Smooth muscle cell (in vitro differentiated cells): ENCODE measurements at regions not wholly inside any gene's neighbourhood (a gene's known extent, or its start where the extent isn't known, plus 50 kb on each side); places are given as distances from the start of the nearest gene placed in this dataset.

ENCODE experiments used
- DNase-seq: peaks from one replicate; lab custom pipeline; 2025; ENCODE audit not compliant: unreplicated experiment; lab: John Stamatoyannopoulos, UW
- H2AFZ ChIP-seq: fragments of 200-600 bp; sonication (generic); 2 replicates; pipeline ENCODE4 v1.6.0; 2016; ENCODE audit warnings: antibody characterized with exemption, low read depth, mild to moderate bottlenecking
- H3F3A ChIP-seq: fragments of 200-600 bp; sonication (generic); 2 replicates; pipeline ENCODE4 v1.6.0; 2017; ENCODE audit warnings: antibody characterized with exemption, low read depth
- H3K27ac ChIP-seq: fragments of 200-600 bp; sonication (generic); 2 replicates; pipeline ENCODE4 v1.5.1; 2016; ENCODE audit warnings: low read depth, mild to moderate bottlenecking
- H3K27me3 ChIP-seq: fragments of 200-600 bp; sonication (generic); 2 replicates; pipeline ENCODE4 v1.6.1; 2016; ENCODE audit warnings: low read depth, mild to moderate bottlenecking
- H3K36me3 ChIP-seq: fragments of 200-600 bp; sonication (generic); 2 replicates; pipeline ENCODE4 v1.5.1; 2016; ENCODE audit warnings: low read depth
- H3K4me1 ChIP-seq: fragments of 200-600 bp; sonication (generic); 2 replicates; pipeline ENCODE4 v1.5.1; 2016; ENCODE audit warnings: low read depth
- H3K4me2 ChIP-seq: fragments of 200-600 bp; sonication (generic); 2 replicates; pipeline ENCODE4 v1.6.0; 2016; ENCODE audit warnings: mild to moderate bottlenecking
- H3K4me3 ChIP-seq: fragments of 200-600 bp; sonication (generic); 2 replicates; pipeline ENCODE4 v1.5.1; 2016; ENCODE audit warnings: mild to moderate bottlenecking
- H3K79me2 ChIP-seq: fragments of 200-600 bp; sonication (generic); 2 replicates; pipeline ENCODE4 v1.6.0; 2016; ENCODE audit warnings: low read depth, mild to moderate bottlenecking
- H3K9ac ChIP-seq: fragments of 200-600 bp; sonication (generic); 2 replicates; pipeline ENCODE4 v1.6.0; 2016; ENCODE audit warnings: low read depth
- H3K9me3 ChIP-seq: fragments of 200-600 bp; sonication (generic); replicated peaks from 2 replicates; pipeline ENCODE4 v1.5.1; 2016; ENCODE audit warnings: low read depth
- H4K20me1 ChIP-seq: fragments of 200-600 bp; sonication (generic); 2 replicates; pipeline ENCODE4 v1.6.0; 2016; ENCODE audit warnings: low read depth
- WGBS: methylation state at CpG from one replicate; pipeline ENCODE4 v1.1.7; 2016; ENCODE audit warnings: low lambda C conversion rate; 5-methylcytosine and 5-hydroxymethylcytosine counted together
- TF ChIP-seq, protein P1 (sequence below): fragments of 200-600 bp; sonication (generic); IDR thresholded peaks from 2 replicates; pipeline ENCODE4 v1.5.1; 2017; ENCODE audit warnings: borderline replicate concordance, mild to moderate bottlenecking, antibody characterized with exemption; ENCODE audit not compliant: insufficient read depth, poor library complexity, severe bottlenecking

DNA sequence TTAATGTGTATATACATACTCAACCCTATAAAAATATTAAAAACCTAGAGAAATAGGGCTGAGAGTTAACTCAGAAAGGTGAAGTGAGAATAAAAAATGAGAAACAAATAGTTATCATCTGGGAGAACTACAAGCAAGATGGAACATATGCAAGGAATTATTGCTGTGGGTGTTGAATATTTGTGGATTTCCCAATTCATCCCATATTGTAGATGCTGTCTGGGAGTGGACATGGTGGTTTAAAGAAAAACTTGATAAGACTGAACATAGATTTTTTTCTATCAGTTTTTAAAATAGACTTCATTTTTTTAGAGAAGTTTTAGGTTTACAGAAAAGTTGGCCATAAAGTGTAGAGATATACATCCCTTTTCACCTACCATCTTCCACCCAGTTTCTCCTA lies 263.5 kb downstream of the SPATA31D1 start:
- no peak for DNase-seq

DNA sequence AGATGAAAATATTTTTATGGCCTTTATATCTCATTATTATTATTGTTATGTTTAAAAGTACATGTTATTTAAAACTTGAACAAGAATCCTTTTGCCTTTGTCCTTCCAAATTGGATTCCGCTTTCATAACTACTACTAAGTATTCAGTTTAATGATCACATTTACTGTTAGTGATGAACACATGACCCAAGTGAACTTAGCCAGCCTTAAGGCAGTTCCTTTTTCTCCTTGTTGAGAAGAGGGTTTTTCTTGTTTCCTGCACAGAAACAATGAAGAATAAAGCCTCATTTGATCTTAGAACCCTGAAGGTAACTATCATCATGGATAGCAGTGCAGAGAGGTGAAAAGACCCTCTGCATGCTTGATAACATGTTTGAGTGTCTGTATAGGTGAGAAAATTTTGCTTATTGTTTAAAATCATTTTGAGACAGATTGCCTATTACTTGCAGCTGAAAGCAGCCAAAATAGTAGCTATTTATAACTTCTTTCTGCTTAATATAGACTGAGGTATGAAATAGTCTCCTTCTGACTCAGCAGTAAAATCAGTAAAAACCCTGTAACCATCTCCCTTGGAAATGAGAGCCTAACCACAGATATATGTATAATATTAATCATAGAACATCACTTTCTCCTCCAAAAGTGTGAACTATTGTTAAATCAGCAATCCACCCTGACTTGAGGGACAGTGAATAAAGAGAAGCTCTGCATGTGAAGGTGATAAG lies 266.2 kb downstream of the SPATA31D1 start:
- no peak overlapping the region for H3K9ac ChIP-seq
- H3K27me3 ChIP-seq, result no peaks in the 10 kb centered on the region
- H3K36me3 ChIP-seq, result no peaks in the 10 kb centered on the region
- H3K27ac ChIP-seq, result no peak overlapping the region
- no peaks in the 10 kb centered on the region for H3K79me2 ChIP-seq
- DNase-seq, result no peak
- 100% methylated on average over 1 of the region's 1 CpG for WGBS
- H4K20me1 ChIP-seq, result no peaks in the 10 kb centered on the region
- no peaks in the 10 kb centered on the region for H3K9me3 ChIP-seq
- no peaks in the 10 kb centered on the region for H3F3A ChIP-seq
- no peak overlapping the region for H2AFZ ChIP-seq
- H3K4me3 ChIP-seq, result no peak overlapping the region
- H3K4me1 ChIP-seq, result no peaks in the 10 kb centered on the region
- H3K4me2 ChIP-seq, result no peak overlapping the region
- TF ChIP-seq, protein P1, sequence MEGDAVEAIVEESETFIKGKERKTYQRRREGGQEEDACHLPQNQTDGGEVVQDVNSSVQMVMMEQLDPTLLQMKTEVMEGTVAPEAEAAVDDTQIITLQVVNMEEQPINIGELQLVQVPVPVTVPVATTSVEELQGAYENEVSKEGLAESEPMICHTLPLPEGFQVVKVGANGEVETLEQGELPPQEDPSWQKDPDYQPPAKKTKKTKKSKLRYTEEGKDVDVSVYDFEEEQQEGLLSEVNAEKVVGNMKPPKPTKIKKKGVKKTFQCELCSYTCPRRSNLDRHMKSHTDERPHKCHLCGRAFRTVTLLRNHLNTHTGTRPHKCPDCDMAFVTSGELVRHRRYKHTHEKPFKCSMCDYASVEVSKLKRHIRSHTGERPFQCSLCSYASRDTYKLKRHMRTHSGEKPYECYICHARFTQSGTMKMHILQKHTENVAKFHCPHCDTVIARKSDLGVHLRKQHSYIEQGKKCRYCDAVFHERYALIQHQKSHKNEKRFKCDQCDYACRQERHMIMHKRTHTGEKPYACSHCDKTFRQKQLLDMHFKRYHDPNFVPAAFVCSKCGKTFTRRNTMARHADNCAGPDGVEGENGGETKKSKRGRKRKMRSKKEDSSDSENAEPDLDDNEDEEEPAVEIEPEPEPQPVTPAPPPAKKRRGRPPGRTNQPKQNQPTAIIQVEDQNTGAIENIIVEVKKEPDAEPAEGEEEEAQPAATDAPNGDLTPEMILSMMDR, result no peak

More for the DNA sequence above, 263.5 kb downstream of the SPATA31D1 start:
- Histone ChIP-seq H3K27ac (no peak overlapping the region), H3K4me2 (no peak overlapping the region), H3F3A (no peaks in the 10 kb centered on the region), H3K4me3 (no peak overlapping the region), H4K20me1 (no peaks in the 10 kb centered on the region), H3K4me1 (no peaks in the 10 kb centered on the region), H3K27me3 (no peaks in the 10 kb centered on the region), H3K36me3 (no peaks in the 10 kb centered on the region), H3K9me3 (no peaks in the 10 kb centered on the region), H3K79me2 (no peaks in the 10 kb centered on the region), H2AFZ (no peak overlapping the region), H3K9ac (no peak overlapping the region)
- TF ChIP-seq, protein P1, result no peak

DNA sequence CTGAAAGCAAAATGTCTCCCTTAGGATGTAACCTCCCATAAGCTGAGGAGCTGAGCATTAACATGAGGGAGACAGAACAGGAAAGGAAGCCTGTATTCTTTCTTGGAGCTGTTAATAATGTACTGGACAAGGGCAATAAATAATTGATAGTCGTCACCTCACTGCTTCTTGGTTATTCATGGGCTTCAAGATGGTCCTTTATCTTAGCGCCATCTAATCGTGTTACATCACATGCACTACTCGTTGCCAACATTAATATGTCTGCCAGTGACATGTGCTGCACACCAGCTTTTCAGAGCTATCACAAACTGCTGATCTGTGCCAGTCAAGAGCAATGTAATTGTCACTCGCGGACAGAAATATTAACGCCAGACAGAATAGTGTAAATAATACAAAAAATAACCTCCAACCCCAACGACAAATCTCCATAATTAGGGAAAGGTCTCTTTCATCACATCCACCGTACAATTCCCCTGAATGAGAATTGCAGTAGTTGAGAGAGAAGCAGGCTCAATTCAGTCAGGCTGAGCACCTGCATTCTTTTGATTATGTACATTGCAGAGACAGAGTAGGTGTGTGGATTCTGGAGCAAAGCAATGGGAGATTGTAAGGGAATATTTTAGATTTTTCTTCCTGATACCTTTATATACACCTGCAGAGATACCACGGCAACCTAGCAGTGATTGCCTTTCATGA lies 267.1 kb downstream of the SPATA31D1 start:
- no peaks in the 10 kb centered on the region for H3K9me3 ChIP-seq
- no peaks in the 10 kb centered on the region for H3K79me2 ChIP-seq
- TF ChIP-seq, protein P1, result no peak
- no peaks in the 10 kb centered on the region for H3K27me3 ChIP-seq
- H3F3A ChIP-seq, result no peaks in the 10 kb centered on the region
- no peak overlapping the region for H3K9ac ChIP-seq
- H3K4me3 ChIP-seq, result no peak overlapping the region
- H3K4me1 ChIP-seq, result no peaks in the 10 kb centered on the region
- H3K27ac ChIP-seq, result no peak overlapping the region
- H3K36me3 ChIP-seq, result no peaks in the 10 kb centered on the region
- no peaks in the 10 kb centered on the region for H4K20me1 ChIP-seq
- no peak for DNase-seq
- 91% methylated on average over 10 of the region's 10 CpGs for WGBS
- H2AFZ ChIP-seq, result no peak overlapping the region
- H3K4me2 ChIP-seq, result no peak overlapping the region
